Cardiac muscle cell (in vitro differentiated cells and primary cell): ENCODE measurements at regions not wholly inside any gene's neighbourhood (a gene's known extent, or its start where the extent isn't known, plus 50 kb on each side); places are given as distances from the start of the nearest gene placed in this dataset.

Source experiments
- DNase-seq, 2 donors: peaks; one replicate each; pipeline versions ENCODE4 v3.0.0 to v3.0.0-alpha.2; 2010 to 2017; ENCODE audit warnings: low read depth in 1 of 2, low spot score in 1 of 2
- H3K27ac ChIP-seq: fragments of 200-600 bp; sonication (generic); 2 replicates; pipeline ENCODE4 v1.5.1; 2016
- H3K27me3 ChIP-seq: fragments of 200-600 bp; sonication (generic); 2 replicates; pipeline ENCODE4 v1.6.0; 2016; ENCODE audit warnings: control low read depth
- H3K36me3 ChIP-seq: fragments of 200-600 bp; sonication (generic); 2 replicates; pipeline ENCODE4 v1.5.1; 2016; ENCODE audit warnings: control low read depth
- H3K4me1 ChIP-seq: fragments of 200-600 bp; sonication (generic); 2 replicates; pipeline ENCODE4 v1.8.1; 2017; ENCODE audit warnings: low read depth, mild to moderate bottlenecking, mixed run types
- H3K4me3 ChIP-seq: fragments of 200-600 bp; sonication (generic); 2 replicates; pipeline ENCODE4 v1.5.1; 2016; ENCODE audit warnings: mild to moderate bottlenecking
- H3K9me3 ChIP-seq: fragments of 200-600 bp; sonication (generic); 2 replicates; pipeline ENCODE4 v1.5.1; 2017; ENCODE audit warnings: low read depth, mild to moderate bottlenecking, control low read depth
- TF ChIP-seq, protein P1 (sequence below): IDR thresholded peaks from 2 replicates; pipeline ENCODE4 v1.5.1; 2012; ENCODE audit warnings: low read depth, mild to moderate bottlenecking, low read length

DNA sequence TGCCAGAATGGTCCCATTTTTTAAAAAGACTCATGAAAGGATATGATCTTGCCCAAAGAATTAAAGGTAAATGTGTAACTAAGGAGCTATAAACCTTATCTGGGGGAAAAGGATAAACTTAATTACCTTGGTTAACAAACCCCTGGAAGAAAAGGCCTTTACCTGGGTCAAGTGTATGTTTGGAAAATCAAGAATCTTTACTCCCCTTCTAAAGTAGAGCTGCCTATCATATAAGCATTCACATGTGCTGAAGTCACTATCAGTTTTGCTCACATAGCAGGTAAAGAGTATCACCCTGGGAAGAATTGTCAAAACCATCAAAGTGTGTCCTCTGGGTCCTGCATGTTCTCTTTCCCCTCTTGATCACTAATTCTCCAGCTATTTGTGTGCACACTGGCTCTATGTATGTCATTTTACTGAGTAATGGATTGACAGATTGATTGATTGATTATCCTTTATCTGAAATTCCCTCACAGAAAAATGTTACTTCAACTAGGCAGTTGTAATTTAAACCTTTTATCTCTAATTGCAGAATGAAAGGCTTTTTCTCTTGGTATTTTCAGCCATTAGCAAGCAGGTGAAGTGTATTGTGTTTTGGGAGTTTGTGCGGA is 199.4 kb downstream of the NOL4 start:
- H3K9me3 ChIP-seq: no peaks in the 10 kb centered on the region
- no peak for DNase-seq
- H3K27ac ChIP-seq: no peak overlapping the region
- no peaks in the 10 kb centered on the region for H3K36me3 ChIP-seq
- no peaks in the 10 kb centered on the region for H3K27me3 ChIP-seq
- TF ChIP-seq, protein P1, sequence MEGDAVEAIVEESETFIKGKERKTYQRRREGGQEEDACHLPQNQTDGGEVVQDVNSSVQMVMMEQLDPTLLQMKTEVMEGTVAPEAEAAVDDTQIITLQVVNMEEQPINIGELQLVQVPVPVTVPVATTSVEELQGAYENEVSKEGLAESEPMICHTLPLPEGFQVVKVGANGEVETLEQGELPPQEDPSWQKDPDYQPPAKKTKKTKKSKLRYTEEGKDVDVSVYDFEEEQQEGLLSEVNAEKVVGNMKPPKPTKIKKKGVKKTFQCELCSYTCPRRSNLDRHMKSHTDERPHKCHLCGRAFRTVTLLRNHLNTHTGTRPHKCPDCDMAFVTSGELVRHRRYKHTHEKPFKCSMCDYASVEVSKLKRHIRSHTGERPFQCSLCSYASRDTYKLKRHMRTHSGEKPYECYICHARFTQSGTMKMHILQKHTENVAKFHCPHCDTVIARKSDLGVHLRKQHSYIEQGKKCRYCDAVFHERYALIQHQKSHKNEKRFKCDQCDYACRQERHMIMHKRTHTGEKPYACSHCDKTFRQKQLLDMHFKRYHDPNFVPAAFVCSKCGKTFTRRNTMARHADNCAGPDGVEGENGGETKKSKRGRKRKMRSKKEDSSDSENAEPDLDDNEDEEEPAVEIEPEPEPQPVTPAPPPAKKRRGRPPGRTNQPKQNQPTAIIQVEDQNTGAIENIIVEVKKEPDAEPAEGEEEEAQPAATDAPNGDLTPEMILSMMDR: no peak
- no peak overlapping the region for H3K4me3 ChIP-seq
- no peaks in the 10 kb centered on the region for H3K4me1 ChIP-seq

DNA sequence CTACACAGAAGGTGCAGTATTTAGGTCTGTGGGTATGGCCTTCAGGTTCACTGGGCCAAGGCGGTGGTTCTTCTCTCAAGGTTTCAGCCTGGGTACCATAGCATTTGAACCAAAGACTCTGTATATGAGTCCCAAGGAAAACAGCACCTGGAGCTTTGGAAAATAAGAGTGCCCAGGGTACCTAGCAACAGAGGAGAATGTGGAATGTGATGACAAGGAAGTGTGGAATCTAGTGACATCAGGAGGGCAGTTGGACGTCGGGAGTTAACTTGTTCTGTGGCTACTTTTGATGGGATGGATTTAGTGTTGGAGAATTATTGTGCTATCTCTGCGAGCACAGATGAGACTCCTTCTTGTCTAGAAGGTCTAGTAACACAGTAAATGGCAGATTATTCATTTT is 201.2 kb downstream of the NOL4 start:
- no peaks in the 10 kb centered on the region for H3K36me3 ChIP-seq
- H3K4me3 ChIP-seq: no peak overlapping the region
- peak in 1 of 2 donors; percentile 5 for DNase-seq
- H3K4me1 ChIP-seq: no peaks in the 10 kb centered on the region
- no peaks in the 10 kb centered on the region for H3K9me3 ChIP-seq
- H3K27ac ChIP-seq: no peak overlapping the region
- no peaks in the 10 kb centered on the region for H3K27me3 ChIP-seq
- TF ChIP-seq, protein P1: no peak

DNA sequence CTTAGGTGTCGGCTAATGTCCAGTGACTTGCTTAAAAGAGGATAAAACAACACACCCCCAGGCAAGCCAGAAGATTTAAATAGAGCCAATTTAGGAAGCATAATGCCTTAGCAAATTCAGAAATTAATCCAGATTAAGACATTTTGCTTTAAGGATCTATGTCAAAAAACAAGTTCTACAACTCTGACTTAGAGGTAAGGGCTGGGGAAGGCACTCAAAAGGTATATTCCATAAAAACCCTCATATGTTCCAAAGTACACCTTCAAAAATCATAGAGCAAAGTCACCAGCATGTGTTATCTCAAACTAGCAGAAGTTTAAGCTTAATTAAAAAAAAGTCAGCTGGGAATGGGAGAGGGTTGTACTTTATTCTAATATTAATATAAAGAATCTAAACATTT is 206.4 kb downstream of the NOL4 start:
- Histone ChIP-seq H3K27me3 (no peaks in the 10 kb centered on the region), H3K9me3 (no peaks in the 10 kb centered on the region), H3K4me3 (no peak overlapping the region), H3K4me1 (no peaks in the 10 kb centered on the region), H3K36me3 (no peaks in the 10 kb centered on the region), H3K27ac (no peak overlapping the region)
- DNase-seq: no peak
- TF ChIP-seq, protein P1: no peak

DNA sequence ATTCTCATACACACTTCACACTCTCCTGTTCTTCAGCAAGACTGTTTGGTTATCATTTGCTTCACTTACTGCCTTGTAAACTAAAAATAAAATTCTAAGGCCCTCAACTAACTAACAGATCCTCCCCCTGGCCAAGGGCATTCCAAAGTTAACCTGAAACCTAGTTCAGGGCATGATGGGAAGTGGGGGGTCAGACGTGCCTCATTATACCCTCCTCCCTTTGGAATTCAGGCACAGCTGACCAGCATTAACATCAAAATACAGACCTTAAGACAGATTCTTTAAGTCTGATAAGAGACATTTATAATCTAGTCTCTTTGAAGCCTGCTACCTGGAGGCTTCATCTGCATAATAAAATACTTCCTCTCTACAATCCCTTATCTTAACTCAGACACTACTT is 221.0 kb downstream of the NOL4 start:
- Histone ChIP-seq H3K4me3 (no peak overlapping the region), H3K36me3 (no peaks in the 10 kb centered on the region), H3K27ac (no peak overlapping the region), H3K9me3 (no peaks in the 10 kb centered on the region), H3K4me1 (peaks cover 4% of the 10 kb centered on the region), H3K27me3 (no peaks in the 10 kb centered on the region)
- TF ChIP-seq, protein P1: no peak
- no peak for DNase-seq

DNA sequence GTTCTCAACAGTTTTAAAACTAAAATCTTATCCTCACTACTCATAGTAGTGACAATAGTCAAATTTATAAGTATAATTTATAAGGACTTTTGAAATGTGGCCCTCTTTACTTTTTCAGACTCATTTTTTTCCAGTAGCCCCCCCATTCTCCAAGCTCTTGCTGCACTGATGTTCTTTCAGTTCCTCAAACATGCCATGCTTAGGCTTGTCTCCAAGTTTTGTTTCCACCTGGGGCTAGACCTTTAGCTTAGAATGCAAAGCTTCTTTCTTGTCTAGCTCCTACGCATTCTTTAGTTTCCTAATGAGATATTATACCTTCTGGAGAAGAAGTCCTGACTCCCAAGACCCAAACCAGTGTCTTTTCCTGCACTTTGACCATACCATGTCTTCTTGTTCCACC is 222.6 kb downstream of the NOL4 start:
- H3K9me3 ChIP-seq: no peaks in the 10 kb centered on the region
- H3K4me1 ChIP-seq: peaks cover 4% of the 10 kb centered on the region
- no peak overlapping the region for H3K4me3 ChIP-seq
- DNase-seq: no peak
- no peaks in the 10 kb centered on the region for H3K27me3 ChIP-seq
- TF ChIP-seq, protein P1: no peak
- no peak overlapping the region for H3K27ac ChIP-seq
- no peaks in the 10 kb centered on the region for H3K36me3 ChIP-seq
